Breast epithelium (tissue), 4 donors: ENCODE measurements at regions not wholly inside any gene's neighbourhood (a gene's known extent, or its start where the extent isn't known, plus 50 kb on each side); places are given as distances from the start of the nearest gene placed in this dataset.

Source experiments
- DNase-seq, 2 donors: peaks; one replicate each; pipeline ENCODE4 v3.0.0-alpha.2; 2019; ENCODE audit warnings: low spot score in 2 of 2
- H3K27ac ChIP-seq, 2 donors: fragments of 200-600 bp; sonication (generic) in 1 of 2; one replicate each; pipeline ENCODE4 v1.5.1; 2016 to 2019; ENCODE audit warnings: mild to moderate bottlenecking in 1 of 2
- H3K27me3 ChIP-seq, 2 donors: fragments of 200-600 bp; sonication (generic) in 1 of 2; one replicate each; pipeline versions ENCODE4 v1.5.1 to v1.6.0; 2017 to 2019; ENCODE audit warnings: control low read depth in 1 of 2, mild to moderate bottlenecking in 1 of 2
- H3K36me3 ChIP-seq: fragments of 200-600 bp; one replicate; pipeline ENCODE4 v1.5.1; 2019
- H3K4me1 ChIP-seq, 2 donors: fragments of 200-600 bp; sonication (generic); one replicate each; pipeline ENCODE4 v1.5.1; 2016 to 2019; ENCODE audit warnings: control low read depth in 1 of 2
- H3K4me3 ChIP-seq, 3 donors: fragments of 200-600 bp; sonication (generic); 1 replicate in 2 of 3; 2 replicates in 1 of 3; pipeline ENCODE4 v1.5.1; 2016 to 2019; ENCODE audit warnings: mild to moderate bottlenecking in 3 of 3, moderate library complexity in 2 of 3
- H3K9me3 ChIP-seq, 2 donors: fragments of 200-600 bp; sonication (generic) in 1 of 2; one replicate each; pipeline ENCODE4 v1.5.1; 2016 to 2019; ENCODE audit warnings: control low read depth in 1 of 2
- POLR2A ChIP-seq: fragments of 450-650 bp; IDR thresholded peaks from one replicate; pipeline ENCODE4 v1.6.1; 2016; ENCODE audit warnings: antibody characterized with exemption, mild to moderate bottlenecking, moderate library complexity
- POLR2AphosphoS5 ChIP-seq, 3 donors: sonication (generic); formaldehyde crosslinking; IDR thresholded peaks; one replicate each; pipeline ENCODE4 v1.6.1; 2017; ENCODE audit warnings: antibody characterized with exemption in 3 of 3
- intact Hi-C: fragments of 100-400 bp; cut with DNase I; formaldehyde crosslinking; loops from one replicate; pipeline ENCODE4 v1.15.1; 2023; ENCODE audit warnings: low total_unique reads
- TF ChIP-seq, protein P1 (sequence below), 3 donors: fragments of 450-650 bp; IDR thresholded peaks; one replicate each; pipeline ENCODE4 v1.5.1; 2016 to 2017; ENCODE audit warnings: antibody characterized with exemption in 3 of 3, mild to moderate bottlenecking in 3 of 3, moderate library complexity in 3 of 3

DNA sequence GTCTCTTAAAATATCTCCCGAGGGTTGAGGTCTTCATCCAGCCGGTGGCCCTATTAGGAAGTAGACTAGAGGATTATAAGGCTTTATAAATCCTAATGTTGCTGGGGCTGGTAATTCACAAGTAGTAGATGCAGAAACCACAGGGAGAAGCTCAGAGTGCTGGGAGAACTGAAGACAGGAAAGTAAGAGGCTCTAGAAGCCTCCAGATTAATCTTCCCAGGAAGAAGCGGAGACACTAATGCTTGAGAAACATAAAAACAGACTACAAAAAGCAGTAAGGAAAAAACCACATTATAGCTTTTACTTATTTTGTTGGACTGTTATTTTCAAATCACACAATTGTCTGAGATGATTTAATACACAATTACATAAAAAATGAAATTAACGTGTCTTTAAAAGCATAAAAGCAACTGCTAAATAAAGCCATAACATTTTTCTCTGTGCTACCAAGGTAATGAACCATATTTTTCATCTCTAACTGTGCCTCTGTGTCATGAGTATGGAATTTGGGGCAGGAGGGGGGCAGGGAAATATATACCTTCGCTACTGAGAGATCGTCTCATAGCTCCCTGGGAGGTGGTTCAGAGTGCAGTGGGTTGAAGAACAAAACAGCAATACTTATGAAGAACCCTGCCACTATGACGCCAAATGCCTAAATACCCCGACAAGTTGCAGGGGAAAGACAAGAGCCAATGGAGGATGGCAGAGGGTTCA lies 806.2 kb upstream of the WWC1 start:
- intact Hi-C loops, result no loop called here
- Histone ChIP-seq H3K9me3 (no peaks in the 10 kb centered on the region), H3K4me3 (no peak overlapping the region), H3K27me3 (no peaks in the 10 kb centered on the region), H3K4me1 (no peaks in the 10 kb centered on the region), H3K27ac (no peak overlapping the region), H3K36me3 (no peaks in the 10 kb centered on the region)
- no peak for TF ChIP-seq POLR2A
- TF ChIP-seq, protein P1, sequence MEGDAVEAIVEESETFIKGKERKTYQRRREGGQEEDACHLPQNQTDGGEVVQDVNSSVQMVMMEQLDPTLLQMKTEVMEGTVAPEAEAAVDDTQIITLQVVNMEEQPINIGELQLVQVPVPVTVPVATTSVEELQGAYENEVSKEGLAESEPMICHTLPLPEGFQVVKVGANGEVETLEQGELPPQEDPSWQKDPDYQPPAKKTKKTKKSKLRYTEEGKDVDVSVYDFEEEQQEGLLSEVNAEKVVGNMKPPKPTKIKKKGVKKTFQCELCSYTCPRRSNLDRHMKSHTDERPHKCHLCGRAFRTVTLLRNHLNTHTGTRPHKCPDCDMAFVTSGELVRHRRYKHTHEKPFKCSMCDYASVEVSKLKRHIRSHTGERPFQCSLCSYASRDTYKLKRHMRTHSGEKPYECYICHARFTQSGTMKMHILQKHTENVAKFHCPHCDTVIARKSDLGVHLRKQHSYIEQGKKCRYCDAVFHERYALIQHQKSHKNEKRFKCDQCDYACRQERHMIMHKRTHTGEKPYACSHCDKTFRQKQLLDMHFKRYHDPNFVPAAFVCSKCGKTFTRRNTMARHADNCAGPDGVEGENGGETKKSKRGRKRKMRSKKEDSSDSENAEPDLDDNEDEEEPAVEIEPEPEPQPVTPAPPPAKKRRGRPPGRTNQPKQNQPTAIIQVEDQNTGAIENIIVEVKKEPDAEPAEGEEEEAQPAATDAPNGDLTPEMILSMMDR (IDR thresholded peaks at IDR 0.05), result no peak
- no peak for TF ChIP-seq POLR2AphosphoS5 (IDR thresholded peaks at IDR 0.05)
- DNase-seq, result no peak

DNA sequence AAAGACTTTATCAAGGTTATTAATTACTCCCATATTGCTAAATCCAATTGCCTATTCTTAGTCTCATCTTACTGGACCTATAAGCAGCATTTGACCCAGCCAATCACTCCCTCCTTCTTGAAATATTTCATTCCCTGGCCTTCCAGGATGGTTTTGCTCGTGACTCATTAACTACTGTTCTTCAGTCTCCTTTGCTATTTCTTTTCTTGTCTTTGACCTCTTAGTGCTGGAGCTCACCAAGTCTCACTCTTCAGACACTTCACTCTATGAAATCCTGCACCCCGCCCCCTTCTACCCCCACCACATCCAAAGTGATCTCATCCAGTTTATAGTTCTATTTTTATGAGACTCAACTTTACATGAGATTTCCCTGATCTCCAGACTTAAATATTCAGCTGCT lies 803.1 kb upstream of the WWC1 start:
- no peaks in the 10 kb centered on the region for H3K27me3 ChIP-seq
- H3K4me3 ChIP-seq, result no peak overlapping the region
- DNase-seq, result no peak
- no peaks in the 10 kb centered on the region for H3K9me3 ChIP-seq
- H3K27ac ChIP-seq, result no peak overlapping the region
- TF ChIP-seq POLR2A (no peak), POLR2AphosphoS5 (IDR thresholded peaks at IDR 0.05) (no peak)
- TF ChIP-seq, protein P1 (IDR thresholded peaks at IDR 0.05), result no peak
- H3K36me3 ChIP-seq, result no peaks in the 10 kb centered on the region
- intact Hi-C loops, result no loop called here
- no peaks in the 10 kb centered on the region for H3K4me1 ChIP-seq

DNA sequence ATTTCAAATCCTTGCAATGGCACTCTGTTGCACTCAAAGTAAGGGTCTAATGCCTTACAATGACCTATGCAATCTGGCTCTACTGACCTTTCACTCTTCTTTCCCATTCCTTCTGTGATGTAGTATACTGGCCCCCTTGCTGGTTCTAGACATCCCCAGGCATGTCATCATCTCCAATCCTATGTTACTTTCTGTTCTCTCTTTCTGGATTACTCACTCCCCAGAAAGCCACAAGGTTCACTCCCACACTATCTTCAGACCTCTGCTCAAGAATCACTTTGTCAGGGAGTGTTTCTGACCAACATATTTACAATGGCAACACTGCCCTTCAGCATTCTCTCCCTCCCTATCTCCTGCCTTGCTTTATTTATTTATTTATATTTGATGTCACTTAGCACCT lies 802.2 kb upstream of the WWC1 start:
- no peak overlapping the region for H3K27ac ChIP-seq
- H3K27me3 ChIP-seq, result no peaks in the 10 kb centered on the region
- H3K36me3 ChIP-seq, result no peaks in the 10 kb centered on the region
- H3K9me3 ChIP-seq, result no peaks in the 10 kb centered on the region
- H3K4me1 ChIP-seq, result no peaks in the 10 kb centered on the region
- no peak overlapping the region for H3K4me3 ChIP-seq
- intact Hi-C loops, result no loop called here
- TF ChIP-seq POLR2A (no peak), POLR2AphosphoS5 (IDR thresholded peaks at IDR 0.05) (no peak)
- TF ChIP-seq, protein P1 (IDR thresholded peaks at IDR 0.05), result no peak
- no peak for DNase-seq

DNA sequence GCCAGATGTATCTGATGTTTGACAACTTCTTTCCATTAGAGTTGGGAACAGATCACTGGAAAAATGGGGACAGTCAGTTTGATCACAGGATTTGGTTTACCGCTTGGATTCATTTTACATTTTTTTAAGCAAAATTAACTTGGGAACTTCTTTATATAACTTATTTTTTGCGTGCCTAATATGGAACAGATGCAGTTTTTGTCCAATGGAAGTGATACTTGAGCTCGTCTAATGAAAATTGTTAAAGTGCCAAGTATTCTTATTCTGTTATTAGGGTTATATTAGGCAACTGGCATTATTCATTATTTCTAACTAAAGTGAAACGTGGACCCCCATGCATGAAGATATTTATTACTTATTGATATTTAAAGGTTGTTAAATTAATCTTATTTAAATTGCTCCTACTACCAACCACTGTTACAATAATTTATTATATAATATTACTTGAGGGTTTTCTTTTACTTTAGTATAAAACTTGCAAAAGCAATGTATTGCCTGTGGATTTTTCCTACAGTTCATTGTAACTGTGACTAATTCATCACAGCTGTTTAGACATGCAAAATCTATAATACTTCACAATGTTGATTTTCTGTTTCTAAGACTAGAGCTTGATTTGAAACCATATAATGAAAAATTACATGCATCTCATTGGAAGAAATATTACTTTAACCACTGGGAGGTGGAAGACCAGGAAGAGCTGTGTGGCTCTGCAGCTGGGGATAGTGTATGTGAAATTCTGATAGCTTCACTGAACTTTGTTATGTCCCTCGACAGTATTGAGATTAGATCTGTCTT lies 787.3 kb upstream of the WWC1 start:
- H3K9me3 ChIP-seq, result no peaks in the 10 kb centered on the region
- intact Hi-C loops, result no loop called here
- no peaks in the 10 kb centered on the region for H3K36me3 ChIP-seq
- no peak overlapping the region for H3K27ac ChIP-seq
- TF ChIP-seq POLR2AphosphoS5 (IDR thresholded peaks at IDR 0.05) (no peak), POLR2A (no peak)
- TF ChIP-seq, protein P1 (IDR thresholded peaks at IDR 0.05), result no peak
- no peak for DNase-seq
- no peaks in the 10 kb centered on the region for H3K27me3 ChIP-seq
- H3K4me1 ChIP-seq, result no peaks in the 10 kb centered on the region
- no peak overlapping the region for H3K4me3 ChIP-seq
